HepG2 (cell line): ENCODE measurements at regions not wholly inside any gene's neighbourhood (a gene's known extent, or its start where the extent isn't known, plus 50 kb on each side); places are given as distances from the start of the nearest gene placed in this dataset.

Source experiments
- ATF7 ChIP-seq, 2 experiments: fragments of 450-650 bp in 1 of 2; sonication (generic) in 1 of 2; formaldehyde crosslinking in 1 of 2; IDR thresholded peaks; 2 replicates each; pipeline versions ENCODE4 v1.4.0 to v1.6.1; 2016 to 2020; ENCODE audit warnings: antibody characterized with exemption in 1 of 2, mild to moderate bottlenecking in 1 of 2, missing genetic modification reagents in 1 of 2
- CC2D1A ChIP-seq: sonication (generic); formaldehyde crosslinking; IDR thresholded peaks from 2 replicates; pipeline ENCODE4 v1.8.1; 2023; ENCODE audit warnings: mild to moderate bottlenecking, missing genetic modification reagents
- HNRNPLL ChIP-seq: fragments of 200-400 bp; formaldehyde crosslinking; IDR thresholded peaks from 2 replicates; pipeline ENCODE4 v1.6.1; 2017; ENCODE audit warnings: mild to moderate bottlenecking, low read depth, low read length; ENCODE audit not compliant: poor library complexity, severe bottlenecking
- KDM6A ChIP-seq: IDR thresholded peaks from 2 replicates; pipeline ENCODE4 v1.6.1; 2016; ENCODE audit warnings: low read depth
- MEIS2 ChIP-seq: sonication (generic); formaldehyde crosslinking; IDR thresholded peaks from 2 replicates; pipeline ENCODE4 v1.9.0; 2021; ENCODE audit warnings: mild to moderate bottlenecking, missing genetic modification reagents
- NFATC3 ChIP-seq: sonication (generic); formaldehyde crosslinking; IDR thresholded peaks from 2 replicates; pipeline ENCODE4 v1.5.1; 2020; ENCODE audit warnings: mild to moderate bottlenecking, missing genetic modification reagents
- NRL ChIP-seq: sonication (generic); formaldehyde crosslinking; IDR thresholded peaks from 2 replicates; pipeline ENCODE4 v1.5.0; 2020; ENCODE audit warnings: missing genetic modification reagents, mild to moderate bottlenecking, moderate library complexity, borderline replicate concordance
- PRPF4 ChIP-seq: fragments of 200-400 bp; formaldehyde crosslinking; IDR thresholded peaks from 2 replicates; pipeline ENCODE4 v1.6.1; 2016; ENCODE audit warnings: low read length, low read depth; ENCODE audit not compliant: poor library complexity, severe bottlenecking
- STAG1 ChIP-seq: sonication (generic); formaldehyde crosslinking; IDR thresholded peaks from 2 replicates; pipeline ENCODE4 v1.4.0; 2020; ENCODE audit warnings: missing genetic modification reagents
- SUZ12 ChIP-seq: fragments of 150-350 bp; IDR thresholded peaks from 2 replicates; pipeline ENCODE4 v1.6.1; 2014; ENCODE audit warnings: low read depth, low read length
- TAF15 ChIP-seq: fragments of 200-400 bp; formaldehyde crosslinking; IDR thresholded peaks from one replicate; pipeline ENCODE4 v1.6.1; 2018; ENCODE audit warnings: mild to moderate bottlenecking, low read depth, low read length; ENCODE audit not compliant: poor library complexity, severe bottlenecking
- WIZ ChIP-seq: sonication (generic); formaldehyde crosslinking; IDR thresholded peaks from 2 replicates; pipeline ENCODE4 v1.5.1; 2020; ENCODE audit warnings: mild to moderate bottlenecking, missing genetic modification reagents
- ZNF234 ChIP-seq: sonication (generic); formaldehyde crosslinking; conservative IDR thresholded peaks from 2 replicates; pipeline ENCODE4 v1.5.1; 2020; ENCODE audit warnings: mild to moderate bottlenecking, missing genetic modification reagents
- ZNF253 ChIP-seq: sonication (generic); formaldehyde crosslinking; IDR thresholded peaks from 2 replicates; pipeline ENCODE4 v1.8.0; 2022; ENCODE audit warnings: mild to moderate bottlenecking, missing genetic modification reagents, borderline replicate concordance
- ZNF331 ChIP-seq: sonication (generic); formaldehyde crosslinking; IDR thresholded peaks from 2 replicates; pipeline ENCODE4 v1.4.0; 2020; ENCODE audit warnings: missing genetic modification reagents
- ZNF569 ChIP-seq: sonication (generic); formaldehyde crosslinking; IDR thresholded peaks from 2 replicates; pipeline ENCODE4 v1.5.0; 2020; ENCODE audit warnings: mild to moderate bottlenecking, missing genetic modification reagents, moderate library complexity, borderline replicate concordance
- ZNF597 ChIP-seq: sonication (generic); formaldehyde crosslinking; IDR thresholded peaks from 2 replicates; pipeline ENCODE4 v1.5.0; 2020; ENCODE audit warnings: missing genetic modification reagents
- ZNF607 ChIP-seq: sonication (generic); formaldehyde crosslinking; IDR thresholded peaks from 2 replicates; pipeline ENCODE4 v1.5.1; 2020; ENCODE audit warnings: missing genetic modification reagents, mild to moderate bottlenecking, borderline replicate concordance
- ZNF768 ChIP-seq: sonication (generic); formaldehyde crosslinking; IDR thresholded peaks from 2 replicates; pipeline ENCODE4 v1.4.0; 2020; ENCODE audit warnings: missing genetic modification reagents
- ZUFSP ChIP-seq: sonication (generic); formaldehyde crosslinking; IDR thresholded peaks from 2 replicates; pipeline ENCODE4 v1.9.0; 2021; ENCODE audit warnings: missing genetic modification reagents, mild to moderate bottlenecking, borderline replicate concordance
- TF ChIP-seq, protein P1 (sequence below): sonication (generic); formaldehyde crosslinking; IDR thresholded peaks from 2 replicates; pipeline ENCODE4 v1.4.0; 2020; ENCODE audit warnings: mild to moderate bottlenecking, missing genetic modification reagents
- TF ChIP-seq, protein P2 (sequence below): fragments of 450-650 bp; IDR thresholded peaks from 2 replicates; pipeline ENCODE4 v1.6.1; 2017
- TF ChIP-seq, protein P3 (sequence below): sonication (generic); formaldehyde crosslinking; conservative IDR thresholded peaks from 2 replicates; pipeline ENCODE4 v1.8.0; 2022; ENCODE audit warnings: low read depth, missing genetic modification reagents

DNA sequence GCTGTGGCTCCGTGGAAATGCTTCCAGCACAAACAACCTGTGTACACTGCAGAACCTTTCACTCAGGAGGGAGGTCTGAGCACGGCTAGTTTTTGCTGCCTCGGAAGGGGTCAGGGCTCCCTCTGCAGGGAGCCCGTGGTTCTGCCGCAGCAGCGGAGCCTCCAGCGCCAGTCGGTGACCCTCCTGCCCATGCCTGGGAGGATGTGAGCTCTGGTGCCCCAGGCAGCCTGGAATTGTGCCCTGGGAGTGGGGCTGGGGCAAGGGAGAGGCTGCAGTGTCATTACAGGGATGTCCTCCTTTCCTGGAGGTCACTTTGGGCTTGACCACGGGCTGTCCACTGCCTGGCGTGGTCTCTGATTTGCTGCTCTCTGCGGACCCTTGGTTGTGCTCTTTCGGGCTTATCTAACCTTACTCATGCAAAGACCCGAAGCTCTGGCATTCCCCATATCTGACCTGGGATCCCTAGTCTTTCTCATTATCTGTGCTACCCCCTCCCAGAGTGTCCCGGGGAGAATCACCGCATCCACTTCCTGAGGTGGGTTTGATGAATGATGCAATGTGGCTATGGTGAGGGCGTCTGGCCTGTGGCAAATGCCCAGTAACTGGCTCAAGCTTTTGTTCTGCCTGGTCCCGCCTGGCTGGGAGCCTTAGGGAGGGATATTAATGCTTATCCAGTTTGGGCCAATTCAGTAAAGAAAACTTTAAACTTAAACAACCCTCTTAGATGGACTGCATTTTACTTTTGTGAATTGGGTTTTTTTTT, 59.6 kb upstream of the TAGAP start (continued):
- no peak for TF ChIP-seq ZNF597
- no peak for TF ChIP-seq SUZ12
- TF ChIP-seq, protein P1, sequence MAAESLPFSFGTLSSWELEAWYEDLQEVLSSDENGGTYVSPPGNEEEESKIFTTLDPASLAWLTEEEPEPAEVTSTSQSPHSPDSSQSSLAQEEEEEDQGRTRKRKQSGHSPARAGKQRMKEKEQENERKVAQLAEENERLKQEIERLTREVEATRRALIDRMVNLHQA (CRISPR knock-in tag), result no peak
- TF ChIP-seq ZNF569, result no peak
- TF ChIP-seq TAF15, result no peak
- TF ChIP-seq PRPF4, result no peak
- peak; percentile 45; the same call in 1 of the 2 replicates for TF ChIP-seq ZNF331 (CRISPR knock-in tag)
- TF ChIP-seq ZNF253, result no peak
- TF ChIP-seq MEIS2 (CRISPR knock-in tag), result 0 out of 2 replicates have a peak, but pooled peaks have one; percentile 25
- TF ChIP-seq ATF7 (IDR thresholded peaks at IDR 0.05), result no peak
- 0 out of 2 replicates have a peak, but pooled peaks have one; percentile 62 for TF ChIP-seq ATF7 (CRISPR knock-in tag; IDR thresholded peaks at IDR 0.05)
- TF ChIP-seq NFATC3 (CRISPR knock-in tag), result no peak
- TF ChIP-seq WIZ (CRISPR knock-in tag), result no peak
- TF ChIP-seq, protein P2, sequence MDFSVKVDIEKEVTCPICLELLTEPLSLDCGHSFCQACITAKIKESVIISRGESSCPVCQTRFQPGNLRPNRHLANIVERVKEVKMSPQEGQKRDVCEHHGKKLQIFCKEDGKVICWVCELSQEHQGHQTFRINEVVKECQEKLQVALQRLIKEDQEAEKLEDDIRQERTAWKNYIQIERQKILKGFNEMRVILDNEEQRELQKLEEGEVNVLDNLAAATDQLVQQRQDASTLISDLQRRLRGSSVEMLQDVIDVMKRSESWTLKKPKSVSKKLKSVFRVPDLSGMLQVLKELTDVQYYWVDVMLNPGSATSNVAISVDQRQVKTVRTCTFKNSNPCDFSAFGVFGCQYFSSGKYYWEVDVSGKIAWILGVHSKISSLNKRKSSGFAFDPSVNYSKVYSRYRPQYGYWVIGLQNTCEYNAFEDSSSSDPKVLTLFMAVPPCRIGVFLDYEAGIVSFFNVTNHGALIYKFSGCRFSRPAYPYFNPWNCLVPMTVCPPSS, result no peak
- TF ChIP-seq ZNF607 (CRISPR knock-in tag), result no peak
- no peak for TF ChIP-seq ZUFSP (CRISPR knock-in tag)
- TF ChIP-seq HNRNPLL, result peak; percentile 20
- TF ChIP-seq NRL (CRISPR knock-in tag), result 0 out of 2 replicates have a peak, but pooled peaks have one; percentile 29
- TF ChIP-seq CC2D1A (CRISPR knock-in tag), result no peak
- peak; percentile 25; the same call in 1 of the 2 replicates for TF ChIP-seq ZNF768 (CRISPR knock-in tag)
- TF ChIP-seq ZNF234, result no peak
- TF ChIP-seq, protein P3, sequence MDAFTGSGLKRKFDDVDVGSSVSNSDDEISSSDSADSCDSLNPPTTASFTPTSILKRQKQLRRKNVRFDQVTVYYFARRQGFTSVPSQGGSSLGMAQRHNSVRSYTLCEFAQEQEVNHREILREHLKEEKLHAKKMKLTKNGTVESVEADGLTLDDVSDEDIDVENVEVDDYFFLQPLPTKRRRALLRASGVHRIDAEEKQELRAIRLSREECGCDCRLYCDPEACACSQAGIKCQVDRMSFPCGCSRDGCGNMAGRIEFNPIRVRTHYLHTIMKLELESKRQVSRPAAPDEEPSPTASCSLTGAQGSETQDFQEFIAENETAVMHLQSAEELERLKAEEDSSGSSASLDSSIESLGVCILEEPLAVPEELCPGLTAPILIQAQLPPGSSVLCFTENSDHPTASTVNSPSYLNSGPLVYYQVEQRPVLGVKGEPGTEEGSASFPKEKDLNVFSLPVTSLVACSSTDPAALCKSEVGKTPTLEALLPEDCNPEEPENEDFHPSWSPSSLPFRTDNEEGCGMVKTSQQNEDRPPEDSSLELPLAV (CRISPR knock-in tag), result no peak
- TF ChIP-seq KDM6A (CRISPR knock-in tag), result no peak
- peak; percentile 86 for TF ChIP-seq STAG1 (CRISPR knock-in tag)
